Esophagus squamous epithelium (tissue), 5 donors: ENCODE measurements at regions not wholly inside any gene's neighbourhood (a gene's known extent, or its start where the extent isn't known, plus 50 kb on each side); places are given as distances from the start of the nearest gene placed in this dataset.

Source experiments
- DNase-seq: peaks from one replicate; lab custom pipeline; 2025; lab: John Stamatoyannopoulos, UW
- H3K27ac ChIP-seq, 4 donors: fragments of 200-600 bp; sonication (generic); one replicate each; pipeline ENCODE4 v1.5.1; 2016 to 2019; ENCODE audit warnings: mild to moderate bottlenecking in 1 of 4
- H3K27me3 ChIP-seq, 4 donors: fragments of 200-600 bp; sonication (generic); 1 replicate in 3 of 4; 2 replicates in 1 of 4; pipeline versions ENCODE4 v1.5.1 to v1.6.0; 2017 to 2021; ENCODE audit warnings: antibody characterized with exemption in 1 of 4
- H3K36me3 ChIP-seq, 3 donors: fragments of 200-600 bp; sonication (generic); one replicate each; pipeline ENCODE4 v1.5.1; 2016 to 2019
- H3K4me1 ChIP-seq, 3 donors: fragments of 200-600 bp; sonication (generic); one replicate each; pipeline ENCODE4 v1.5.1; 2017 to 2019
- H3K4me3 ChIP-seq, 4 donors: fragments of 200-600 bp; sonication (generic); 1 replicate in 3 of 4; 2 replicates in 1 of 4; pipeline ENCODE4 v1.5.1; 2016 to 2019; ENCODE audit warnings: mild to moderate bottlenecking in 2 of 4, moderate library complexity in 1 of 4
- H3K9me3 ChIP-seq, 3 donors: fragments of 200-600 bp; sonication (generic); one replicate each; pipeline ENCODE4 v1.5.1; 2016 to 2019
- CTCF ChIP-seq, 6 experiments: fragments of 450-650 bp in 4 of 6; fragments of 200-600 bp in 2 of 6; sonication (generic) in 2 of 6; IDR thresholded peaks; one replicate each; pipeline ENCODE4 v1.5.1; 2016 to 2019; ENCODE audit warnings: antibody characterized with exemption in 6 of 6, mild to moderate bottlenecking in 4 of 6, moderate library complexity in 4 of 6
- POLR2A ChIP-seq, 4 donors: fragments of 450-650 bp; IDR thresholded peaks; one replicate each; pipeline ENCODE4 v1.6.1; 2017; ENCODE audit warnings: antibody characterized with exemption in 4 of 4, mild to moderate bottlenecking in 4 of 4, moderate library complexity in 3 of 4
- WGBS, 2 donors: methylation state at CpG; one replicate each; pipeline ENCODE4 v1.1.5; 2018; 5-methylcytosine and 5-hydroxymethylcytosine counted together
- intact Hi-C: fragments of 100-400 bp; cut with DNase I; formaldehyde crosslinking; loops from one replicate; pipeline ENCODE4 v1.15.0; 2022
- donor health status: DM: yes; HTN: yes; CAD: no.

GRCh38 chr2:58985541-58985940 is 744.4 kb upstream of the FANCL start:
- TF ChIP-seq CTCF (IDR thresholded peaks at IDR 0.05), result no peak
- TF ChIP-seq POLR2A (IDR thresholded peaks at IDR 0.05), result no peak
- intact Hi-C loops, result no loop called here
- H3K27me3 ChIP-seq, result no peaks in the 10 kb centered on the region
- no peak overlapping the region for H3K27ac ChIP-seq
- no peak overlapping the region for H3K4me3 ChIP-seq
- no peaks in the 10 kb centered on the region for H3K36me3 ChIP-seq
- DNase-seq, result no peak
- H3K4me1 ChIP-seq, result no peaks in the 10 kb centered on the region
- 65 to 69% methylated on average over 2 of the region's 2 CpGs for WGBS, 2 donors
- no peaks in the 10 kb centered on the region for H3K9me3 ChIP-seq

GRCh38 chr2:58984731-58985130 is 743.6 kb upstream of the FANCL start:
- DNase-seq, result no peak
- no peaks in the 10 kb centered on the region for H3K27me3 ChIP-seq

GRCh38 chr2:58983111-58983510 is 742.0 kb upstream of the FANCL start:
- no peaks in the 10 kb centered on the region for H3K27me3 ChIP-seq
- intact Hi-C loops, result no loop called here
- WGBS, 2 donors, result 78 to 84% methylated on average over 4 of the region's 4 CpGs
- no peak overlapping the region for H3K27ac ChIP-seq
- TF ChIP-seq CTCF (IDR thresholded peaks at IDR 0.05), result no peak
- TF ChIP-seq POLR2A (IDR thresholded peaks at IDR 0.05), result no peak
- no peaks in the 10 kb centered on the region for H3K4me1 ChIP-seq
- no peaks in the 10 kb centered on the region for H3K36me3 ChIP-seq
- no peaks in the 10 kb centered on the region for H3K9me3 ChIP-seq
- H3K4me3 ChIP-seq, result no peak overlapping the region
- no peak for DNase-seq

More at GRCh38 chr2:58984731-58985130, 743.6 kb upstream of the FANCL start:
- 0 to 24% methylated on average over 1 of the region's 1 CpG for WGBS, 2 donors
- H3K27ac ChIP-seq, result no peak overlapping the region
- no peak for TF ChIP-seq CTCF (IDR thresholded peaks at IDR 0.05)
- TF ChIP-seq POLR2A (IDR thresholded peaks at IDR 0.05), result no peak
- no peaks in the 10 kb centered on the region for H3K9me3 ChIP-seq
- H3K4me1 ChIP-seq, result no peaks in the 10 kb centered on the region
- H3K36me3 ChIP-seq, result no peaks in the 10 kb centered on the region
- intact Hi-C loops, result no loop called here
- H3K4me3 ChIP-seq, result no peak overlapping the region

GRCh38 chr2:58981237-58981636 is 740.1 kb upstream of the FANCL start:
- H3K27me3 ChIP-seq, result no peaks in the 10 kb centered on the region
- no peak overlapping the region for H3K27ac ChIP-seq
- TF ChIP-seq CTCF (IDR thresholded peaks at IDR 0.05) (no peak), POLR2A (IDR thresholded peaks at IDR 0.05) (no peak)
- no peak for DNase-seq
- no peaks in the 10 kb centered on the region for H3K4me1 ChIP-seq
- H3K9me3 ChIP-seq, result no peaks in the 10 kb centered on the region
- H3K4me3 ChIP-seq, result no peak overlapping the region
- WGBS, 2 donors, result 79 to 82% methylated on average over 7 of the region's 7 CpGs
- no peaks in the 10 kb centered on the region for H3K36me3 ChIP-seq
- intact Hi-C loops, result no loop called here

GRCh38 chr2:58976375-58977071 is 735.4 kb upstream of the FANCL start:
- peaks cover 0 to 6% (median 0%) of the 10 kb centered on the region in 4 donors for H3K27me3 ChIP-seq
- H3K4me1 ChIP-seq, result no peaks in the 10 kb centered on the region
- DNase-seq, result no peak
- H3K9me3 ChIP-seq, result no peaks in the 10 kb centered on the region
- TF ChIP-seq POLR2A (IDR thresholded peaks at IDR 0.05) (no peak), CTCF (IDR thresholded peaks at IDR 0.05) (no peak)
- intact Hi-C loops, result no loop called here
- WGBS, 2 donors, result 66 to 67% methylated on average over 9 of the region's 9 CpGs
- H3K27ac ChIP-seq, result no peak overlapping the region
- H3K4me3 ChIP-seq, result no peak overlapping the region
- no peaks in the 10 kb centered on the region for H3K36me3 ChIP-seq
